IPS-NIHi7 (cell line): ENCODE measurements at regions not wholly inside any gene's neighbourhood (a gene's known extent, or its start where the extent isn't known, plus 50 kb on each side); places are given as distances from the start of the nearest gene placed in this dataset.

Experiments
- DNase-seq: peaks from one replicate; pipeline ENCODE4 v3.0.0; 2012; ENCODE audit warnings: mixed read lengths; ENCODE audit errors: extremely low spot score

- no peak for DNase-seq
These were observed 123.4 kb upstream of the FOXD3 start for GRCh38 chr1:63198871-63199394.

- DNase-seq, result no peak
These were observed 122.5 kb upstream of the FOXD3 start for GRCh38 chr1:63199706-63200335.

- no peak for DNase-seq
These were observed 121.7 kb upstream of the FOXD3 start for GRCh38 chr1:63200676-63201075.

GRCh38 chr1:63203641-63204040 is 118.7 kb upstream of the FOXD3 start:
- no peak for DNase-seq

- no peak for DNase-seq
These were observed 116.6 kb upstream of the FOXD3 start for GRCh38 chr1:63205776-63206175.

GRCh38 chr1:63214553-63214952 is 107.8 kb upstream of the FOXD3 start:
- no peak for DNase-seq

GRCh38 chr1:63223426-63223825 is 98.9 kb upstream of the FOXD3 start:
- DNase-seq, result no peak

GRCh38 chr1:63230722-63231121 is 91.6 kb upstream of the FOXD3 start:
- no peak for DNase-seq

GRCh38 chr1:63238721-63239120 is 83.6 kb upstream of the FOXD3 start:
- DNase-seq, result no peak

GRCh38 chr1:63245186-63245585 is 77.2 kb upstream of the FOXD3 start:
- DNase-seq, result no peak

GRCh38 chr1:63248216-63248615 is 74.2 kb upstream of the FOXD3 start:
- DNase-seq, result no peak

GRCh38 chr1:63255153-63255552 is 67.2 kb upstream of the FOXD3 start:
- DNase-seq, result no peak

- DNase-seq, result no peak
These were observed 60.5 kb upstream of the FOXD3 start for GRCh38 chr1:63261736-63262458.

- no peak for DNase-seq
These were observed 60.0 kb upstream of the FOXD3 start for GRCh38 chr1:63262459-63262770.

- DNase-seq, result no peak
These were observed 58.2 kb upstream of the FOXD3 start for GRCh38 chr1:63264161-63264560.

GRCh38 chr1:63266857-63267256 is 55.5 kb upstream of the FOXD3 start:
- no peak for DNase-seq

- DNase-seq, result no peak
These were observed 53.5 kb upstream of the FOXD3 start for GRCh38 chr1:63268876-63269275.

- no peak for DNase-seq
These were observed 52.8 kb upstream of the FOXD3 start for GRCh38 chr1:63269571-63269970.
